NCI-H2107 (cell line): ENCODE measurements at regions not wholly inside any gene's neighbourhood (a gene's known extent, or its start where the extent isn't known, plus 50 kb on each side); places are given as distances from the start of the nearest gene placed in this dataset.
"Not testable (repeated sequence)": the region's sequence is repeated elsewhere in the genome, so short reads cannot be mapped to it uniquely, and the experiment has no call there.

ENCODE experiments used
- DNase-seq: peaks from one replicate; lab custom pipeline; 2025; lab: John Stamatoyannopoulos, UW

DNA sequence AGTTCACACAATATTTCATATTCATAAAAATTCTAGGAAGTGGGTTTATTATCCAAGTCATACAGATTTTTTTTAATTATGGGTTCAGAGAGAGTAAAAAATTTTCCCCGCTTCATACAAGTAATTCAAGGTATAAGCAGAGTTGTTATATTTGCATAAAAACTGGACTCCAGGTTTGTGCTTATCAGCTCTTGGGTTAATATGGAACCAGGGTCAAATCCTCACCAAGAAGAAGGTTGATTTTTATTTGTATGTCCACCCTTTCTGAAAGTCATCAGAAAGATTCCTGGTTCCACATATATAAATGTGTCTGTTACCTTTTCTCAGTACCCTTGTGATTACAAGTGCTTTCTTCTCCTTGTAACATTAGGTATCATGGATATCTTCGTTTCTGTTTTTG, 143.8 kb upstream of the PKN2 start:
- no peak for DNase-seq

- no peak for DNase-seq
These were observed 142.5 kb upstream of the PKN2 start for GRCh38 chr1:88541596-88541995.

GRCh38 chr1:88544195-88544594, 139.9 kb upstream of the PKN2 start:
- no peak for DNase-seq

- DNase-seq = no peak
These were observed 134.5 kb upstream of the PKN2 start for GRCh38 chr1:88549536-88549935.

DNA sequence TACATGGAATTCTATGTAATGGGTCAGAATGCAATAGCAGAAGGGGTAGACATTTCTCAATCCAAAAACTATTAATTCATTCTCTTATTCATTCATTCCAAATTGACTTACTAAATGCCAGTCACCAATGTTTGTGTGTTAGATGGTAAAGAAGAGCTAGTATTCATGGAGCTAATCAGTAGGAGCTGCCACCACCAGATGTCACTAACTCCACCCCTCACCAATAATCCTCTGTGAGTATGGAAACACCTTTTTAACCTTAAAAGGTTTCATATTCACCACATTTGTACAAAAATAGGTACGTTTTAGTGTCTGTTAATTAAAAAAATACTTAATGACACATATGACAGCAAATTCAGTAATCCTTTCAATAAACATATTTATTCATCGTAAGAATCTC, 131.8 kb upstream of the PKN2 start:
- DNase-seq = no peak

- no peak for DNase-seq
These were observed 127.1 kb upstream of the PKN2 start for GRCh38 chr1:88557014-88557413.

DNA sequence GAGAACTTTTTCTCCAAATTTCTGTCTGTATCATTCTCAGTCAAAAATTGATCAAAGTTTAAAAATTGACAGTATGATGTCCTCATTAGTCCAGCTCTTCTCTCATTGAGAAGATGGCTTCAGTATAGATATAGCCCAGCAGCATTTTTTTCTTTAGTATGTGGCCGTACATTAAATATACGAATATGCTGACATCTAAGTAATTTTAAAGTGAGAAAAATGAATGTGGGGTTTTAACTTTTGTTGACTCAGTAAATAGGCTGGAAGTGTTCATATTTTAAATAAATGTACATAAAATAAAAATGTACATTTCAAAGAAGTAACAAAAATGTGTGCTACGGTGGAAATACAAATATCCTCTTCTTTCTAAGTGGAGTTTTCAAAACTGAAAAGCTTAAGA, 123.5 kb upstream of the PKN2 start:
- DNase-seq = no peak

DNA sequence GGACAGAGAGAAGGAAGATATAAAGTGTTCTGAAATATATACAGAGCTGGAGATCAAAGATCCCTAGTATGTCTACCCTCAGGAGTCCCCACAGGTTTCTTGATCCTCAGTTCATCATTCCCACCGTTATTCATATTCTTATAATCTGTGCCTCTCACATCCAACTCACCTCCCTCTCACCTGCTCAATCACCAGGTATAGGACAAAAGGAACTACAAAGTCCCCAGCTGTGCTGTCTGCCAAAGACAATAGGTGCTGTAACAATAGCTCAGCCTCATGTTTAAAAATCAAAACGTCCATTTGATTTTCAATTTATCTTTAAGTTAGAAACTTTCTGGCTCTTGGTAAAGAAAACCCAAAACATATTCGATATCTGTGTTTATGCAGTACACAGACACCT, 121.1 kb upstream of the PKN2 start:
- no peak for DNase-seq

DNA sequence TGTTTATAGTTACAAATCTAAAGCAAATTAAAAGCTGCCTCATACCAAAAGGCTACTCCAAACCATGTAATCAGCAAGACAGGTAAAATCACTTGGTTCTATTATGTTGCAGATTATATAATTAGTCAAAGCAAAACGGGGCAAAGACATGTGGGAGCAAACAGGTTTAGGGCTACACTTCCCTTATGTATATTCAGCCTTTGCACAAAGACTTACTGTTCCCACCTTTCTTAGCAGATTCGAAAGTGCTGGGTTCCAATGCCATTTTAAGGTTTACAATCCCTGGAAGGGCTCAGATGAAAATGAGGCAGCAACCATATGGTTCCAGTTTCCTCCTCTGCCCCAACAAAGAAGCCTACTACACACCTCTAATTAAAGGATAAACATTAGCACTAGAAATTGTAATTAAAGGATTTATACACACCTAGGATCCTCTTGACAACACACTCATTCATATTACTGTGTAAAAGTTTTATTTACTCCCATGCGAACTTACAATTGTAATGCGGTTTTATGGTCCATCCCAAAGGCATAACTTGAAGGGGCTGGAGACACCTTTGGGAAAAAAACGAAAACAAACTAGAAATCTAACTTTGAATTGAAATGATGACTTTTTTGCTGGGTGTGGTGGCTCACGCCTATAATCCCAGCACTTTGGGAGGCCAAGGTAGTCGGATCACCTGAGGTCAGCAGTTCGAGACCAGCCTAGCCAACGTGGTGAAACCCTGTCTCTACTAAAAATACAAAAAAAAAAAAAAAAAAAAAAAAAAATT, 117.3 kb upstream of the PKN2 start:
- DNase-seq = no peak

DNA sequence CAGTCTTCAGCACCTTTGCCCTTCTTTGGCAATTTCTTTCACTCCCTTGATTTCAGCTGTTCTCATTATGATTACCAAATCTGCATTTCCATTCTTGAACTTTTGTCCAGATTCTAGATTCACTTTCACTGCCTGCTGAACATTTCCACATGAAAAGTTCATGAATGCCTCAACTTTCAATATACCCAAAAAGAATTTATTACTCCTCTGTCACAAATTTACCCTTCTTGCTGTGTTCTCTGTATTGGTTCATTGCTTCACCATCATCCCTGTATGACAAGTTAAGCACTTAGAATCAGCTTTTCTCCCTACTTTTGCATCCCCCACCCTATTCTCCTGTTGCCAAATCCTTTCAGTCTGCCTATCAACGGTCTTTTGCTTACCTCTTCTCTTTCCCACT, 112.6 kb upstream of the PKN2 start:
- DNase-seq = no peak

DNA sequence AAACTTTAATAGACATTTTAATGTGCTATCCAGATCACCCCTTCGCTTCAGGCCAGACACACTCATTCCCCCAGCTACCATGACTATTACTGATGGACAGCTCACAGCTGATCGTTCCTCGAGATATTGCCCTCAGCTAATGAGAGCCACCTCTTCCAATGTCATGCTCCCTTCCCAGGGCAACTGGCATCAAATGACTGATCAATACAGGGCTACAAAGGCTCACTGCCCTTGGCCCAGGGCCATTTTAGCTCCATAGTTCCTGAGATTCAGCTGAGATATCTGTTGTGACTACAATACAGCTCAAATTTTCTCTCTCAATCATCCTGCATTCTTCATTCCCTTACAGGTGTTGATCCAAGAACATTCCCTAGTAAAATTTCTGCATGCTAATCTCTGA, 104.5 kb upstream of the PKN2 start:
- DNase-seq = no peak

- no peak for DNase-seq
These were observed 102.4 kb upstream of the PKN2 start for GRCh38 chr1:88581703-88582102.

DNA sequence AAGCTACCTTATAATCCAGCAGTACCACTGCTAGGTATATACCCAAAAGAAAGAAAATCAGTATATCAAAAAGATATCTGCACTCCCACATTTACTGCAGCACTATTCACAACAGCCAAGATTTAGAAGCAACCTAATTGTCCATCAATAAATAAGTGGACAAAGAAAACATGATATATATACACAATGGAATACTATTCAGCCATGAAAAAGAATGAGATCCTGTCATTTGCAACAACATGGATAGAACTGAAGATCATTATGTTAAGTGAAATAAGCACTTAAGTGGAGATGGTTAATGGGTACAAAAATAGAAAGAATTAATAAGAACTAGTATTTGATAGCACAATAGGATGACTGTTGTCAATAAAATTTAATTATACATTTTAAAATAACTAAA, 90.7 kb upstream of the PKN2 start:
- no peak for DNase-seq

GRCh38 chr1:88595355-88596002, 88.6 kb upstream of the PKN2 start:
- DNase-seq = no peak

GRCh38 chr1:88597973-88598372, 86.1 kb upstream of the PKN2 start:
- not testable (repeated sequence) for DNase-seq

DNA sequence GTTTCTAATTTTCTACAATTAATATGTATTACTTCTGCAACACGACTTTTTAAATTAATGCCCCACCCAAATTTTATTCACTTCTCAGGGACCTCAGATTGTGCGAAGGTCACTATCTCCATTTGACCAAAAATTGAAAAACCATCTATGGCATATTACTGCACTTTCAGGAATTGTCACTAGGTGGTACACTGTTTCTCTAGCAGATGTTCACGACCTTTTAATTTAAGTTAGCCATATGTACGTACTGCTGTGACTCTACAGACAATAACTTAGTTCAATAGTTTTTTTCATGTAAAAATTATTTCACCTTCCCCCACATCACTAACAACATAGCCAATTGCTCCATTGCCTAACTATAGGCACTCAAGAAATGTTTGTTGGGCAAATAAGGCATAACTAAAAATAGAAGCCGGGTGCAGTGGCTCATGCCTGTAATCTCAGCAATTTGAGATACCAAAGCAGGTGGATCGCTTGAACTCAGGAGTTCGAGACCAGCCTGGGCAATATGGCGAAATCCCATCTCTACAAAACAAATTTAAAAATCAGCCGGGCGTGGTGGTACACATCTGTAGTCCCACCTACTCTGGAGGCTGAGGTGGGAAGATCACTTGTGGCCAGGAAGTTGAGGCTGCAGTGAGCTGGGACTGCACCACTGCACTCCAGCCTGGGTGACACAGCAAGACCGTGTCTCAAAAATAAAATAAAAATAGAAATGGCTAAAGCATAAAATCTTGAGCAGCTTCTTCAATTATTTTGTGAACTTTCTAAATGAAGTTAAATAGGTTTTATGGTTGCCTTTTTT, 75.7 kb upstream of the PKN2 start:
- no peak for DNase-seq

- DNase-seq = peak; percentile 76
These were observed 75.0 kb upstream of the PKN2 start for GRCh38 chr1:88609051-88609450.

GRCh38 chr1:88610687-88611086, 73.4 kb upstream of the PKN2 start:
- DNase-seq = no peak

DNA sequence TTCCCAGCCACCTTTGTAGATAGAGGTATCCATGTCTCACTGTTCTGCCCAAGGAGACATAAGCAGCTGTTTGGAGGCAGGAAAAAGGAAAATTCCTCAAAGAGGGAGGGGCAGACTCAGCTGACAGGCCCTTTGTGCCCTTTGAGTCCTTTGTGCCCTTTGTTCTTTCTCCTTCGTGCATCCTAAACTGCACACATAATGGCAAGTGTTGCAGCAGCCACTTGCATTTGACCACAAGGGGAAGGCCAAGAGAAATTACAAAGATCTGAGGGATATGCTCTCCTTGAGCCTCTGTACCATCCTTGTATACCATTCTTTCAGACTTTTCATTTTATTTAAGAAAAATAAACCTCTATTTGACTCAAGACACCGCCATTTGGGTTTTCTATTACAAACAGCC, 71.8 kb upstream of the PKN2 start:
- no peak for DNase-seq

GRCh38 chr1:88612773-88613172, 71.3 kb upstream of the PKN2 start:
- DNase-seq = no peak

DNA sequence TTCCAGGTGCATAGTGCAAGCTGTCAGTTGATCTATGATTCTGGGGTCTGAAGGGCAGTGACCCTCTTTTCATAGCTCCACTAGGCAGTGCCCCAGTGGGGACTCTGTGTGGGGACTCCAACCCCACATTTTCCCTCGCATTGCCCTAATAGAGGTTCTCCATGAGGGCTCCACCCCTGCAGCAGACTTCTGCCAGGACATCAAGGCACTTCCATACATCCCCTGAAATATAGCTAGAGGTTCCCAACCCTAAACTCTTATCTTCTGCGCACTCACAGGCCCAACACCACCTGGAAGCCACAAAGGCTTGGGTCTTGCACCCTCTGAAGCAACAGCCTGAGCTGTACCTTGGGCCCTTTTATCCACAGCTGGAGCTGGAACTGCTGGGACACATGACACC, 65.7 kb upstream of the PKN2 start:
- DNase-seq = no peak

- DNase-seq = not testable (repeated sequence)
These were observed 61.0 kb upstream of the PKN2 start for GRCh38 chr1:88623101-88623500.
